GM18499 (cell line): ENCODE measurements at regions not wholly inside any gene's neighbourhood (a gene's known extent, or its start where the extent isn't known, plus 50 kb on each side); places are given as distances from the start of the nearest gene placed in this dataset.

Experiments
- ATAC-seq: cut with Tn5 transposase; IDR thresholded peaks from one replicate; pipeline ENCODE4 v1.9.1; 2021; ENCODE audit warnings: moderate number of reproducible peaks; ENCODE audit not compliant: insufficient read depth, unreplicated experiment

GRCh38 chr18:38576349-38576748, 1010.8 kb upstream of the CELF4 start:
- ATAC-seq: no peak

- no peak for ATAC-seq
Observed at GRCh38 chr18:38575648-38576047, 1010.0 kb upstream of the CELF4 start.

GRCh38 chr18:38575023-38575422, 1009.4 kb upstream of the CELF4 start:
- no peak for ATAC-seq

GRCh38 chr18:38572554-38573111, 1007.0 kb upstream of the CELF4 start:
- no peak for ATAC-seq

- no peak for ATAC-seq
Observed at GRCh38 chr18:38571651-38572050, 1006.1 kb upstream of the CELF4 start.

- no peak for ATAC-seq
Observed at GRCh38 chr18:38565513-38565912, 999.9 kb upstream of the CELF4 start.

- ATAC-seq: no peak
Observed at GRCh38 chr18:38563396-38563980, 997.9 kb upstream of the CELF4 start.

GRCh38 chr18:38557006-38557405, 991.4 kb upstream of the CELF4 start:
- no peak for ATAC-seq

- ATAC-seq: no peak
Observed at GRCh38 chr18:38552732-38553321, 987.2 kb upstream of the CELF4 start.

- ATAC-seq: no peak
Observed at GRCh38 chr18:38551881-38552280, 986.3 kb upstream of the CELF4 start.

GRCh38 chr18:38545071-38545470, 979.5 kb upstream of the CELF4 start:
- ATAC-seq: no peak

- no peak for ATAC-seq
Observed at GRCh38 chr18:38539856-38540255, 974.3 kb upstream of the CELF4 start.

GRCh38 chr18:38539371-38539770, 973.8 kb upstream of the CELF4 start:
- ATAC-seq: no peak

GRCh38 chr18:38534073-38534472, 968.5 kb upstream of the CELF4 start:
- no peak for ATAC-seq

- ATAC-seq: no peak
Observed at GRCh38 chr18:38526922-38527321, 961.3 kb upstream of the CELF4 start.

GRCh38 chr18:38525039-38525438, 959.4 kb upstream of the CELF4 start:
- ATAC-seq: no peak

- no peak for ATAC-seq
Observed at GRCh38 chr18:38520786-38521185, 955.2 kb upstream of the CELF4 start.

GRCh38 chr18:38502539-38502938, 936.9 kb upstream of the CELF4 start:
- no peak for ATAC-seq

- no peak for ATAC-seq
Observed at GRCh38 chr18:38497266-38497665, 931.7 kb upstream of the CELF4 start.

GRCh38 chr18:38496222-38496793, 930.7 kb upstream of the CELF4 start:
- no peak for ATAC-seq

- no peak for ATAC-seq
Observed at GRCh38 chr18:38494065-38494464, 928.5 kb upstream of the CELF4 start.

GRCh38 chr18:38491195-38491594, 925.6 kb upstream of the CELF4 start:
- ATAC-seq: no peak
